ENCODE measurements at regions not wholly inside any gene's neighbourhood (a gene's known extent, or its start where the extent isn't known, plus 50 kb on each side); places are given as distances from the start of the nearest gene placed in this dataset.
A peak's percentile ranks its signal among the peaks of the same experiment; 100 is the strongest.

GRCh38 chr6:41448256-41448655 is 97.9 kb upstream of the FOXP4 start:
- FAIRE-seq (no peak), DNase-seq (ENCODE audit: low spot score in 2 of 2) (no peak)

- DNase-seq (ENCODE audit: low spot score in 2 of 2) (no peak), FAIRE-seq (no peak)
These were observed 96.6 kb upstream of the FOXP4 start for GRCh38 chr6:41449399-41450245.

GRCh38 chr6:41450581-41450980 is 95.6 kb upstream of the FOXP4 start:
- DNase-seq (ENCODE audit: low spot score in 2 of 2) (no peak), FAIRE-seq (no peak)

GRCh38 chr6:41451039-41451438 is 95.1 kb upstream of the FOXP4 start:
- FAIRE-seq, result no peak

GRCh38 chr6:41451515-41452163 is 94.5 kb upstream of the FOXP4 start:
- no peak for FAIRE-seq
- peak in 1 of 2 donors; percentile 61 for DNase-seq (ENCODE audit: low spot score in 2 of 2)

More at GRCh38 chr6:41451039-41451438, 95.1 kb upstream of the FOXP4 start:
- DNase-seq (ENCODE audit: low spot score in 2 of 2), result no peak

GRCh38 chr6:41452763-41453162 is 93.4 kb upstream of the FOXP4 start:
- FAIRE-seq, result no peak
- no peak for DNase-seq (ENCODE audit: low spot score in 2 of 2)

GRCh38 chr6:41453244-41453643 is 92.9 kb upstream of the FOXP4 start:
- FAIRE-seq, result no peak

GRCh38 chr6:41454189-41454789 is 91.9 kb upstream of the FOXP4 start:
- no peak for FAIRE-seq
- DNase-seq (ENCODE audit: low spot score in 2 of 2), result no peak

More at GRCh38 chr6:41453244-41453643, 92.9 kb upstream of the FOXP4 start:
- DNase-seq (ENCODE audit: low spot score in 2 of 2), result no peak

- no peak for FAIRE-seq
- DNase-seq (ENCODE audit: low spot score in 2 of 2), result no peak
These were observed 90.8 kb upstream of the FOXP4 start for GRCh38 chr6:41455410-41455809.

GRCh38 chr6:41455818-41456217 is 90.4 kb upstream of the FOXP4 start:
- DNase-seq (ENCODE audit: low spot score in 2 of 2), result no peak
- no peak for FAIRE-seq

GRCh38 chr6:41457303-41457670 is 88.9 kb upstream of the FOXP4 start:
- DNase-seq (ENCODE audit: low spot score in 2 of 2) (no peak), FAIRE-seq (no peak)

GRCh38 chr6:41459738-41460137 is 86.4 kb upstream of the FOXP4 start:
- FAIRE-seq, result no peak
- DNase-seq (ENCODE audit: low spot score in 2 of 2), result no peak

- DNase-seq (ENCODE audit: low spot score in 2 of 2), result no peak
- no peak for FAIRE-seq
These were observed 85.3 kb upstream of the FOXP4 start for GRCh38 chr6:41460742-41461336.

GRCh38 chr6:41462033-41462432 is 84.1 kb upstream of the FOXP4 start:
- FAIRE-seq (no peak), DNase-seq (ENCODE audit: low spot score in 2 of 2) (no peak)

- DNase-seq (ENCODE audit: low spot score in 2 of 2) (peak in 1 of 2 donors; percentile 60), FAIRE-seq (no peak)
These were observed 82.9 kb upstream of the FOXP4 start for GRCh38 chr6:41463062-41463930.

GRCh38 chr6:41464019-41464418 is 82.2 kb upstream of the FOXP4 start:
- DNase-seq (ENCODE audit: low spot score in 2 of 2) (no peak), FAIRE-seq (no peak)

GRCh38 chr6:41464481-41464880 is 81.7 kb upstream of the FOXP4 start:
- no peak for FAIRE-seq
- DNase-seq (ENCODE audit: low spot score in 2 of 2), result no peak

- FAIRE-seq (no peak), DNase-seq (ENCODE audit: low spot score in 2 of 2) (no peak)
These were observed 79.7 kb upstream of the FOXP4 start for GRCh38 chr6:41466437-41466990.

GRCh38 chr6:41467061-41467460 is 79.1 kb upstream of the FOXP4 start:
- FAIRE-seq, result no peak
- DNase-seq (ENCODE audit: low spot score in 2 of 2), result no peak

Measured in frontal cortex (tissue), 3 donors.